Keratinocyte (primary cell): ENCODE measurements at regions not wholly inside any gene's neighbourhood (a gene's known extent, or its start where the extent isn't known, plus 50 kb on each side); places are given as distances from the start of the nearest gene placed in this dataset.

ENCODE experiments used
- CTCF ChIP-seq, 3 experiments: IDR thresholded peaks in 1 of 3; conservative IDR thresholded peaks in 1 of 3; optimal IDR thresholded peaks in 1 of 3; 2 replicates in 2 of 3; 3 replicates in 1 of 3; pipeline versions ENCODE3 to v1.5.1; 2011; ENCODE audit warnings: low read length in 3 of 3, mild to moderate bottlenecking in 3 of 3, moderate library complexity in 2 of 3, control low read depth in 1 of 3, inconsistent platforms in 1 of 3; ENCODE audit not compliant: insufficient read depth in 2 of 3; ENCODE audit errors: extremely low read depth in 1 of 3
- EZH2 ChIP-seq: IDR thresholded peaks from one replicate; pipeline ENCODE4 v1.6.1; 2012; ENCODE audit warnings: inconsistent platforms, mild to moderate bottlenecking, low read length, moderate library complexity

GRCh38 chrX:93346309-93346708, 327.1 kb downstream of the NAP1L3 start:
- TF ChIP-seq CTCF (optimal IDR thresholded peaks at IDR 0.05 in 1 of 3, IDR thresholded peaks at IDR 0.05 in 1 of 3, conservative IDR thresholded peaks at IDR 0.05 in 1 of 3; ENCODE audit: extremely low read depth in 1 of 3, insufficient read depth in 2 of 3, low read length in 3 of 3) (no peak), EZH2 (no peak)
